Neural crest cell (in vitro differentiated cells): ENCODE measurements at regions not wholly inside any gene's neighbourhood (a gene's known extent, or its start where the extent isn't known, plus 50 kb on each side); places are given as distances from the start of the nearest gene placed in this dataset.

Experiments used
- DNase-seq: peaks from one replicate; pipeline ENCODE4 v3.0.0; 2021; ENCODE audit warnings: low read depth, mixed read lengths, low spot score
- H3K27ac Mint-ChIP-seq: one replicate; pipeline ENCODE4 v1.8.0; 2021; ENCODE audit warnings: mild to moderate bottlenecking, mixed read lengths; ENCODE audit not compliant: unreplicated experiment
- H3K27me3 Mint-ChIP-seq: 2 replicates; pipeline ENCODE4 v1.8.0; 2021; ENCODE audit warnings: low read depth, mild to moderate bottlenecking, mixed read lengths
- H3K36me3 Mint-ChIP-seq: 2 replicates; pipeline ENCODE4 v1.8.0; 2021; ENCODE audit warnings: low read depth, mild to moderate bottlenecking, mixed read lengths
- H3K4me1 Mint-ChIP-seq: 2 replicates; pipeline ENCODE4 v1.8.0; 2021; ENCODE audit warnings: mixed read lengths
- H3K4me3 Mint-ChIP-seq: one replicate; pipeline ENCODE4 v1.8.0; 2021; ENCODE audit warnings: mild to moderate bottlenecking, mixed read lengths
- H3K9me3 Mint-ChIP-seq: 2 replicates; pipeline ENCODE4 v1.8.0; 2021; ENCODE audit warnings: mixed read lengths
- TF ChIP-seq, protein P1 (sequence below): fragments of 200-600 bp; sonication (generic); conservative IDR thresholded peaks from 2 replicates; pipeline ENCODE4 v1.5.0; 2021; ENCODE audit warnings: antibody characterized with exemption, mild to moderate bottlenecking

DNA sequence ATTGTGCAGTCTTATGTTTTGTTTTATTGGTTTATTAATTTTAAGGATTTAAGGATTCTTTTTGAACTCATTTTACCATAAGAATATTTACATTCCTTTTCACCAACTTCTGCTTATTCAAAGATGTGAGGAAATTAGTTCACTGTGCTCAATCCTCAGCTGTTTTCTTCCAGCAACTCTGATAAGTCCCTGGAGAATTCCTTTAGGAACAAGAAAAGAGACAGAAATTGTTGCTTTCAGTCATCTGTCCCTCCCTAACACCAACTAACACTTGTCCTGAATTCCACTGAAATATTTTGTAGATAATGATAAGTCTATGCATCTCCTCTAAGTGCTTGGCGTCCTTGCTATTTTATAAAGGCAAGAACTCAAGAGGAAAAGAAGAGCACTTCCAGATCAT is 334.8 kb upstream of the MARCKS start:
- Mint-ChIP-seq H3K36me3 (no peaks in the 10 kb centered on the region), H3K4me3 (no peak overlapping the region), H3K27me3 (no peaks in the 10 kb centered on the region), H3K9me3 (peaks cover 3% of the 10 kb centered on the region), H3K4me1 (no peaks in the 10 kb centered on the region), H3K27ac (no peak overlapping the region)
- TF ChIP-seq, protein P1, sequence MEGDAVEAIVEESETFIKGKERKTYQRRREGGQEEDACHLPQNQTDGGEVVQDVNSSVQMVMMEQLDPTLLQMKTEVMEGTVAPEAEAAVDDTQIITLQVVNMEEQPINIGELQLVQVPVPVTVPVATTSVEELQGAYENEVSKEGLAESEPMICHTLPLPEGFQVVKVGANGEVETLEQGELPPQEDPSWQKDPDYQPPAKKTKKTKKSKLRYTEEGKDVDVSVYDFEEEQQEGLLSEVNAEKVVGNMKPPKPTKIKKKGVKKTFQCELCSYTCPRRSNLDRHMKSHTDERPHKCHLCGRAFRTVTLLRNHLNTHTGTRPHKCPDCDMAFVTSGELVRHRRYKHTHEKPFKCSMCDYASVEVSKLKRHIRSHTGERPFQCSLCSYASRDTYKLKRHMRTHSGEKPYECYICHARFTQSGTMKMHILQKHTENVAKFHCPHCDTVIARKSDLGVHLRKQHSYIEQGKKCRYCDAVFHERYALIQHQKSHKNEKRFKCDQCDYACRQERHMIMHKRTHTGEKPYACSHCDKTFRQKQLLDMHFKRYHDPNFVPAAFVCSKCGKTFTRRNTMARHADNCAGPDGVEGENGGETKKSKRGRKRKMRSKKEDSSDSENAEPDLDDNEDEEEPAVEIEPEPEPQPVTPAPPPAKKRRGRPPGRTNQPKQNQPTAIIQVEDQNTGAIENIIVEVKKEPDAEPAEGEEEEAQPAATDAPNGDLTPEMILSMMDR: no peak
- no peak for DNase-seq

DNA sequence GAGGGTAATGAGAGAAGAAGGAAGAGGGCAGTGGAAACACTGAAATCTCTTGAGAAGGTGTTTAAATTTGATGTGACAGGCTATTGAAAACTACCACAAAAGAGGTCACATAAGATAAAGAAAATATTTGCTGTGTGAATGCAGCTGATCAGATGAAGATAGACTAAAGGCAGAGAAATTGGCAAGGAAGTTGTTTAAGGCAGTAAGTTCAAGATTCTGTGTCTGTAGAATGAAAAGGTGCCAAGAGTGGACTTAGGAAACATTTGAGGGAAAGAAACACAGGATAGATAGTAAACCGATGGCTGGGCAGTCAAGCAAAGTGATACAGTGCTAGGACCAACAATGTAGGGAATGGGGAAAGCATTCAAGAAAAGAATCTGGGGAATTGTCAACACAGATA is 332.3 kb upstream of the MARCKS start:
- H3K4me1 Mint-ChIP-seq: peaks cover 6% of the 10 kb centered on the region

DNA sequence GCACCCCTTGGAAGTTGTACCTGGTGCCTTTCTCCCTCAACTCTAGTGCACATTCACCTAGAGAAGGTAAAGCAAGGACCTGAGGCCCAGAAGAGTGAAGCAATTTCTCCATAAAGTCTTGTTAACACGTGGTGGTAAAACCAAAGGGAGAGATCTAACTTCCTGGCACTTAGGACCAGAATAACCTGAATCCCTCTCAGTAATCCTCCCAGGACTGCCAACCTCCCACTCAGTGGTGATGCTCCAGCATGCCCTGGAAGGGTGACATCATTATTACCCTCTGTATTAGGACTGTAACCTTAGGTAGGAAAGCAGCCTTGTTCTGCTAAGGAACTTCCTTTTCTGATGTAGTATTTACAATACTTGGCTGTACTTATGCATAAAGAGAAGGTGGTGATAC is 330.6 kb upstream of the MARCKS start:
- H3K4me1 Mint-ChIP-seq: peaks cover 13% of the 10 kb centered on the region
- DNase-seq: no peak
- no peak overlapping the region for H3K27ac Mint-ChIP-seq
- TF ChIP-seq, protein P1: no peak
- peaks cover 6% of the 10 kb centered on the region for H3K9me3 Mint-ChIP-seq
- H3K36me3 Mint-ChIP-seq: peaks cover 6% of the 10 kb centered on the region
- H3K4me3 Mint-ChIP-seq: no peak overlapping the region
- no peaks in the 10 kb centered on the region for H3K27me3 Mint-ChIP-seq

More for the DNA sequence above, 332.3 kb upstream of the MARCKS start:
- H3K27me3 Mint-ChIP-seq: no peaks in the 10 kb centered on the region
- H3K9me3 Mint-ChIP-seq: no peaks in the 10 kb centered on the region
- H3K27ac Mint-ChIP-seq: no peak overlapping the region
- H3K4me3 Mint-ChIP-seq: no peak overlapping the region
- no peak for DNase-seq
- TF ChIP-seq, protein P1: no peak
- no peaks in the 10 kb centered on the region for H3K36me3 Mint-ChIP-seq

DNA sequence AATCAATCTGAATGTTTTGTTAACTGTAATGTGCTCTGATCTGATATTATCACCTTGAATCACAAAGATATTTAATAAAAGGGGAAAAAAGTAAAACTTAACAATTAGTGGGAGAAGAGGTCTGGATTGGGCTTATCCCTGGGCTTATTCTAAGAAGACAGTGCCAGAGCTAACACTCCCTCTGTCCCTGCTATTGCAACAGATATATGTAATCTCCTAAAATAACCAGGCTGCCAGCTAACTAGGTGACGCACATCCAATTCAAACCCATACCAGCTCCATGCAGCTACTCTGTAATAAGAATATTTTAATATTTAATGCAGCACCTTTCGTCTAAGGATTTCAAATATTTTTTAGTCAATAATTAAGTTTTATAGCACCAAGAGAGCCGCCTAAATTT is 330.1 kb upstream of the MARCKS start:
- Mint-ChIP-seq H3K4me3 (no peak overlapping the region), H3K27me3 (no peaks in the 10 kb centered on the region), H3K9me3 (peaks cover 6% of the 10 kb centered on the region), H3K36me3 (peaks cover 6% of the 10 kb centered on the region), H3K27ac (no peak overlapping the region), H3K4me1 (peaks cover 13% of the 10 kb centered on the region)
- no peak for DNase-seq
- TF ChIP-seq, protein P1: no peak

DNA sequence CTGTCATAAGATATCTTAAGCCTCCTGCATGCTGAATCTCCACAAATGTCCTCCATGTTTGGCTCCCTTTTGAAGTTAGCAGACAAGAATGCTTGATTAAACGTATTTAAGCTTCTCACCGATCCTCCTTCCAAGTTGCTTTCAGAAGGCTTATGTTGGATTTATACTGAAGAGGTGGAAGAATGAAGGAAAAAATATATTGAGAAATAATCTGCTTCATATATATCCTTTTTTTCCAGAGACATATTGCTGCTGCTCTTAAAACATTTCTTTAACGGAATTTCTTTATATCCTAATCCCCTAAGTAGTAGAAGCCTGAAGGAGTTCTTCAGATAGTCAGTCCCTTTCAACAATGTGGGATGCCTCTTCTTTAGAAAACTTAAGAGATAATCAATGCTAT is 329.0 kb upstream of the MARCKS start:
- peaks cover 13% of the 10 kb centered on the region for H3K4me1 Mint-ChIP-seq
- peaks cover 6% of the 10 kb centered on the region for H3K36me3 Mint-ChIP-seq

More for the DNA sequence above, 329.0 kb upstream of the MARCKS start:
- TF ChIP-seq, protein P1: no peak
- Mint-ChIP-seq H3K27me3 (no peaks in the 10 kb centered on the region), H3K9me3 (peaks cover 6% of the 10 kb centered on the region), H3K4me3 (no peak overlapping the region), H3K27ac (no peak overlapping the region)
- no peak for DNase-seq
